ENCODE measurements at regions not wholly inside any gene's neighbourhood (a gene's known extent, or its start where the extent isn't known, plus 50 kb on each side); places are given as distances from the start of the nearest gene placed in this dataset.

GRCh38 chr16:58842746-58843145 lies 108.6 kb upstream of the GOT2 start:
- TF ChIP-seq CTCF (IDR thresholded peaks at IDR 0.05; ENCODE audit: poor library complexity, severe bottlenecking) (no peak), POLR2AphosphoS5 (IDR thresholded peaks at IDR 0.05) (no peak)

Measured in neural cell (in vitro differentiated cells).